T-cell (primary cell): ENCODE measurements at regions not wholly inside any gene's neighbourhood (a gene's known extent, or its start where the extent isn't known, plus 50 kb on each side); places are given as distances from the start of the nearest gene placed in this dataset.

ENCODE experiments used
- ATAC-seq, 4 experiments: fragments of 200-7000 bp in 3 of 4; fragments of 150-1000 bp in 1 of 4; cut with Tn5 transposase; replicated peaks in 1 of 4; 1 replicate in 3 of 4; 2 replicates in 1 of 4; pipeline ENCODE4 v1.10.0; 2021; ENCODE audit warnings: moderate library complexity in 3 of 4, mild to moderate bottlenecking in 2 of 4, moderate number of reproducible peaks in 1 of 4
- CTCF ChIA-PET, 2 donors: fragments of 300-600 bp; sonication (Branson Sonifier 250); formaldehyde crosslinking; loops; one replicate each; lab custom pipeline; 2022; ENCODE audit warnings: antibody characterized with exemption in 2 of 2; lab: Charles Lee
- POLR2A ChIA-PET, 2 donors: fragments of 300-600 bp; sonication (Branson Sonifier 250); formaldehyde crosslinking; loops; one replicate each; lab custom pipeline; 2022; ENCODE audit warnings: antibody characterized with exemption in 2 of 2; lab: Charles Lee
- DNase-seq, 35 experiments: peaks; one replicate each; pipeline versions ENCODE4 v3.0.0 to v3.0.0-alpha.2; 2013 to 2023
- H3K27ac ChIP-seq: one replicate; pipeline ENCODE4 v1.5.1; 2013; ENCODE audit warnings: low read length
- H3K27me3 ChIP-seq, 2 experiments: replicated peaks in 1 of 2; 1 replicate in 1 of 2; 2 replicates in 1 of 2; pipeline versions ENCODE4 v1.6.1 to v1.7.0; 2013; ENCODE audit warnings: low read length in 1 of 2, mixed read lengths in 1 of 2; ENCODE audit not compliant: control insufficient read depth in 2 of 2, insufficient read depth in 2 of 2; ENCODE audit errors: extremely low read depth in 1 of 2
- H3K36me3 ChIP-seq, 2 donors: 1 replicate in 1 of 2; 2 replicates in 1 of 2; pipeline versions ENCODE4 v1.6.1 to v1.7.0; 2013; ENCODE audit warnings: low read length in 1 of 2; ENCODE audit not compliant: control insufficient read depth in 2 of 2, insufficient read depth in 1 of 2; ENCODE audit errors: extremely low read depth in 1 of 2
- H3K4me1 ChIP-seq, 2 experiments: 1 replicate in 1 of 2; 2 replicates in 1 of 2; pipeline versions ENCODE4 v1.6.1 to v1.7.0; 2013; ENCODE audit warnings: low read length in 2 of 2, mixed read lengths in 1 of 2; ENCODE audit not compliant: insufficient read depth in 2 of 2, control insufficient read depth in 1 of 2; ENCODE audit errors: extremely low read depth in 1 of 2
- H3K4me3 ChIP-seq, 2 donors: 1 replicate in 1 of 2; 2 replicates in 1 of 2; pipeline versions ENCODE4 v1.5.1 to v1.7.0; 2013; ENCODE audit warnings: mild to moderate bottlenecking in 2 of 2, low read length in 1 of 2, moderate library complexity in 1 of 2; ENCODE audit not compliant: control insufficient read depth in 1 of 2; ENCODE audit errors: extremely low read depth in 1 of 2
- H3K9me3 ChIP-seq: 2 replicates; pipeline ENCODE4 v1.7.0; 2013
- H3K27ac Mint-ChIP-seq, 2 donors: one replicate each; pipeline ENCODE4 v1.8.0; 2020 to 2021; ENCODE audit warnings: mild to moderate bottlenecking in 2 of 2, mixed read lengths in 2 of 2
- H3K27me3 Mint-ChIP-seq, 2 donors: one replicate each; pipeline ENCODE4 v1.8.0; 2021 to 2022; ENCODE audit warnings: mixed read lengths in 2 of 2
- H3K36me3 Mint-ChIP-seq: one replicate; pipeline ENCODE4 v1.8.0; 2021; ENCODE audit warnings: mixed read lengths
- H3K4me1 Mint-ChIP-seq, 3 donors: one replicate each; pipeline ENCODE4 v1.8.0; 2020 to 2022; ENCODE audit warnings: mixed read lengths in 3 of 3, mild to moderate bottlenecking in 1 of 3
- H3K4me3 Mint-ChIP-seq, 3 donors: one replicate each; pipeline ENCODE4 v1.8.0; 2020 to 2022; ENCODE audit warnings: mild to moderate bottlenecking in 3 of 3, mixed read lengths in 3 of 3, moderate library complexity in 3 of 3
- H3K9me3 Mint-ChIP-seq, 3 donors: one replicate each; pipeline ENCODE4 v1.8.0; 2020 to 2022; ENCODE audit warnings: mixed read lengths in 3 of 3
- WGBS: methylation state at CpG from one replicate; pipeline ENCODE4 v1.1.5; 2013; ENCODE audit warnings: missing lambda C conversion rate; ENCODE audit not compliant: insufficient coverage; 5-methylcytosine and 5-hydroxymethylcytosine counted together

- no peaks in the 10 kb centered on the region for H3K9me3 ChIP-seq
- Mint-ChIP-seq H3K27me3 (peaks cover 0 to 2% of the 10 kb centered on the region in 2 donors), H3K27ac (no peak overlapping the region), H3K36me3 (no peaks in the 10 kb centered on the region), H3K4me3 (no peak overlapping the region), H3K9me3 (no peaks in the 10 kb centered on the region), H3K4me1 (no peaks in the 10 kb centered on the region)
- ATAC-seq = no peak
- no peak overlapping the region for H3K27ac ChIP-seq
- CTCF ChIA-PET = no interaction called here
- POLR2A ChIA-PET = no interaction called here
- no peak overlapping the region for H3K4me3 ChIP-seq
- no peaks in the 10 kb centered on the region for H3K27me3 ChIP-seq
- H3K4me1 ChIP-seq = no peaks in the 10 kb centered on the region
- no peaks in the 10 kb centered on the region for H3K36me3 ChIP-seq
- 100% methylated on average over 1 of the region's 2 CpGs for WGBS
- DNase-seq = no peak
Observed at GRCh38 chr14:55754471-55754870, 174.5 kb downstream of the KTN1 start.

DNA sequence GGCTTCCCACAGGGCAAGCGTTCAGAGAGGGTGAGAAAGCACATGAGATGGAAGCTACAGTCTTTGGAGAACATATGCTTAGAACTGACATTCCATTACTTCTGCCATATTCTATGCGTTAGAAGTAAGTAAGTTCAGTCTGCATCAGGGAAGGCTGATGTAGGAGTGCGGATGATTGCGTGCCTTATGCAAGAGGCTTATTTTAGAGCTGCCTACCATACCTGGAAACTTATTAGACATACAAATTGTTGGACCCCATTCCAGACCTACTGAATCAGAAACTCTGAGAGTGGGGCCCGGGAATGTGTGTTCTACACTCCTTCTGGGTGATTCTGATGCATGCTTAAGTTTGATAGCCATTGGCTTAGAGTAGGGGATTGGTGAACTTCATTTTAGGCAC lies 174.9 kb downstream of the KTN1 start:
- H3K36me3 Mint-ChIP-seq = no peaks in the 10 kb centered on the region
- no peaks in the 10 kb centered on the region for H3K4me1 ChIP-seq
- peaks cover 0 to 2% of the 10 kb centered on the region in 2 donors for H3K27me3 Mint-ChIP-seq
- no peaks in the 10 kb centered on the region for H3K27me3 ChIP-seq
- no peak for DNase-seq
- ChIA-PET CTCF (no interaction called here), POLR2A (no interaction called here)
- H3K27ac Mint-ChIP-seq = no peak overlapping the region
- no peak overlapping the region for H3K4me3 ChIP-seq
- WGBS = 83% methylated on average over 1 of the region's 5 CpGs
- H3K4me3 Mint-ChIP-seq = no peak overlapping the region
- no peaks in the 10 kb centered on the region for H3K36me3 ChIP-seq
- no peak for ATAC-seq
- no peaks in the 10 kb centered on the region for H3K4me1 Mint-ChIP-seq
- H3K27ac ChIP-seq = no peak overlapping the region
- H3K9me3 ChIP-seq = no peaks in the 10 kb centered on the region
- H3K9me3 Mint-ChIP-seq = no peaks in the 10 kb centered on the region

- Histone ChIP-seq H3K27me3 (no peaks in the 10 kb centered on the region), H3K27ac (no peak overlapping the region), H3K4me3 (no peak overlapping the region), H3K36me3 (no peaks in the 10 kb centered on the region), H3K9me3 (no peaks in the 10 kb centered on the region), H3K4me1 (no peaks in the 10 kb centered on the region)
- ChIA-PET CTCF (interaction anchor here in 1 of 2 donors (0.6 kb wide), 1 partner anchor 48 kb away, joined by 5 read pairs; no protein-coding TSS in a partner anchor), POLR2A (interaction anchor here in 1 of 2 donors (0.6 kb wide), 1 partner anchor 23 kb away, joined by 10 read pairs; no protein-coding TSS in a partner anchor)
- Mint-ChIP-seq H3K36me3 (no peaks in the 10 kb centered on the region), H3K4me3 (no peak overlapping the region), H3K4me1 (no peaks in the 10 kb centered on the region), H3K27ac (no peak overlapping the region), H3K9me3 (no peaks in the 10 kb centered on the region), H3K27me3 (peaks cover 0 to 2% of the 10 kb centered on the region in 2 donors)
- ATAC-seq (no peak), DNase-seq (no peak)
Observed at GRCh38 chr14:55756078-55756477, 176.1 kb downstream of the KTN1 start.

- Mint-ChIP-seq H3K27me3 (peaks cover 0 to 2% of the 10 kb centered on the region in 2 donors), H3K4me1 (peaks cover 0 to under 1% (median 0%) of the 10 kb centered on the region in 3 donors), H3K9me3 (no peaks in the 10 kb centered on the region), H3K27ac (no peak overlapping the region), H3K4me3 (no peak overlapping the region), H3K36me3 (no peaks in the 10 kb centered on the region)
- Histone ChIP-seq H3K27ac (no peak overlapping the region), H3K4me3 (no peak overlapping the region), H3K27me3 (no peaks in the 10 kb centered on the region), H3K9me3 (no peaks in the 10 kb centered on the region), H3K36me3 (no peaks in the 10 kb centered on the region), H3K4me1 (no peaks in the 10 kb centered on the region)
- POLR2A ChIA-PET = interaction anchor here in 1 of 2 donors (0.6 kb wide), 1 partner anchor 23 kb away, joined by 10 read pairs; no protein-coding TSS in a partner anchor
- DNase-seq (no peak), ATAC-seq (no peak)
- CTCF ChIA-PET = interaction anchor here in 1 of 2 donors (0.6 kb wide), 1 partner anchor 48 kb away, joined by 5 read pairs; no protein-coding TSS in a partner anchor
- WGBS = no CpG with 5 or more reads among the region's 2 CpGs
Observed at GRCh38 chr14:55756557-55756956, 176.6 kb downstream of the KTN1 start.

GRCh38 chr14:55758796-55759195 lies 178.8 kb downstream of the KTN1 start:
- no peak overlapping the region for H3K27ac ChIP-seq
- no CpG with 5 or more reads among the region's 1 CpG for WGBS

GRCh38 chr14:55760789-55761566 lies 181.0 kb downstream of the KTN1 start:
- no peaks in the 10 kb centered on the region for H3K9me3 ChIP-seq
- peaks cover 0 to 14% (median 3%) of the 10 kb centered on the region in 3 donors for H3K4me1 Mint-ChIP-seq
- H3K27ac ChIP-seq = no peak overlapping the region
- no peak overlapping the region for H3K27ac Mint-ChIP-seq
- no peak for ATAC-seq
- ChIA-PET POLR2A (no interaction called here), CTCF (no interaction called here)
- 91% methylated on average over 11 of the region's 14 CpGs for WGBS
- no peaks in the 10 kb centered on the region for H3K36me3 Mint-ChIP-seq
- no peak overlapping the region for H3K4me3 ChIP-seq
- peaks cover 0 to 9% (median 3%) of the 10 kb centered on the region in 3 donors for H3K9me3 Mint-ChIP-seq
- no peak for DNase-seq
- H3K36me3 ChIP-seq = no peaks in the 10 kb centered on the region
- no peaks in the 10 kb centered on the region for H3K27me3 ChIP-seq
- peaks cover 0 to 2% of the 10 kb centered on the region in 2 donors for H3K27me3 Mint-ChIP-seq
- peaks cover 2 to 4% of the 10 kb centered on the region in 2 experiments for H3K4me1 ChIP-seq
- no peak overlapping the region for H3K4me3 Mint-ChIP-seq

More at GRCh38 chr14:55758796-55759195, 178.8 kb downstream of the KTN1 start:
- Histone ChIP-seq H3K4me3 (no peak overlapping the region), H3K27me3 (no peaks in the 10 kb centered on the region), H3K4me1 (peaks cover 2 to 4% of the 10 kb centered on the region in 2 experiments), H3K9me3 (no peaks in the 10 kb centered on the region), H3K36me3 (no peaks in the 10 kb centered on the region)
- no peak for ATAC-seq
- no peaks in the 10 kb centered on the region for H3K9me3 Mint-ChIP-seq
- peaks cover 0 to 14% (median 3%) of the 10 kb centered on the region in 3 donors for H3K4me1 Mint-ChIP-seq
- no peak overlapping the region for H3K4me3 Mint-ChIP-seq
- H3K36me3 Mint-ChIP-seq = no peaks in the 10 kb centered on the region
- ChIA-PET POLR2A (no interaction called here), CTCF (no interaction called here)
- H3K27ac Mint-ChIP-seq = no peak overlapping the region
- peaks cover 0 to 2% of the 10 kb centered on the region in 2 donors for H3K27me3 Mint-ChIP-seq
- no peak for DNase-seq
